ENCODE measurements at regions not wholly inside any gene's neighbourhood (a gene's known extent, or its start where the extent isn't known, plus 50 kb on each side); places are given as distances from the start of the nearest gene placed in this dataset.

DNA sequence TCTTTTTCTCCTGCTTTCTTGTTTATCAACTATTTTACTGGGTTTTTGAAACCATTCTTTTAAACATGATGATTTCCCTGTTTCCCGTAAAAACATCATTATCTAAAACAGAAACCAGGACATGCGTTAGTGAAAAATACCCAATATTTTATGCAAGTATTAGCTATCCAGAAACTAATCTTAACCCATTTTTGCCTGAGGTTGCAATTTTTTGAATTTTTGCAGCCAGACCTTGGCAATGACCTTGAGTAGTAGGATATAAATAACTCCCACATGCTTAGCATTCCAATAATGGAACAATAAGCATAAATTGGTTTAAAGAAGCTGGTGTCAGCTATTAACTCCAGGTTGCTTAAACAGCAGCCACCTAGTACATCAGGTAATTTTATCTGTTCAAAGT, 308.9 kb upstream of the ANO3 start:
- TF ChIP-seq, protein P1, sequence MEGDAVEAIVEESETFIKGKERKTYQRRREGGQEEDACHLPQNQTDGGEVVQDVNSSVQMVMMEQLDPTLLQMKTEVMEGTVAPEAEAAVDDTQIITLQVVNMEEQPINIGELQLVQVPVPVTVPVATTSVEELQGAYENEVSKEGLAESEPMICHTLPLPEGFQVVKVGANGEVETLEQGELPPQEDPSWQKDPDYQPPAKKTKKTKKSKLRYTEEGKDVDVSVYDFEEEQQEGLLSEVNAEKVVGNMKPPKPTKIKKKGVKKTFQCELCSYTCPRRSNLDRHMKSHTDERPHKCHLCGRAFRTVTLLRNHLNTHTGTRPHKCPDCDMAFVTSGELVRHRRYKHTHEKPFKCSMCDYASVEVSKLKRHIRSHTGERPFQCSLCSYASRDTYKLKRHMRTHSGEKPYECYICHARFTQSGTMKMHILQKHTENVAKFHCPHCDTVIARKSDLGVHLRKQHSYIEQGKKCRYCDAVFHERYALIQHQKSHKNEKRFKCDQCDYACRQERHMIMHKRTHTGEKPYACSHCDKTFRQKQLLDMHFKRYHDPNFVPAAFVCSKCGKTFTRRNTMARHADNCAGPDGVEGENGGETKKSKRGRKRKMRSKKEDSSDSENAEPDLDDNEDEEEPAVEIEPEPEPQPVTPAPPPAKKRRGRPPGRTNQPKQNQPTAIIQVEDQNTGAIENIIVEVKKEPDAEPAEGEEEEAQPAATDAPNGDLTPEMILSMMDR (IDR thresholded peaks at IDR 0.05), result no peak
- TF ChIP-seq POLR2A (IDR thresholded peaks at IDR 0.05), result no peak
